ENCODE measurements at regions not wholly inside any gene's neighbourhood (a gene's known extent, or its start where the extent isn't known, plus 50 kb on each side); places are given as distances from the start of the nearest gene placed in this dataset.

DNA sequence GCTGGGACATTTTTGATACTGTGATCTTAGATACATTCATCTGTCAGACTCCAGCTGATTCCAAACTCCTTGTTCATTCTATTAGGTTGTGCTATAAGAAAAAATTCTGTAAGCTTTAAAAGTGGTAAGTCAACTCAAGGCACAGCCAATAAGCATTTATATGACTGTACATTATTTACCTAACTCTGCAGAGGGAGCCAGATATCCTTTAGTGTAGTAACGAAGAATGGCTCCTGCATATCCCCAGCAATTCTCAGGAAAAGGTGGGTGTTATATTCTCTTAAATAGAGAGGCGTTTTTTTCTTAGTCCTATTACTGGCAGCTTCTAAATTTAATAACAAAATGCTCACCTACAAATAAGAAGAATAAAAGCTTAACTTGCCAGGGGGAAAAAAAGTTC is 374.3 kb upstream of the GOT2 start:
- TF ChIP-seq TEAD4 (IDR thresholded peaks at IDR 0.05) (no peak), NFIC (IDR thresholded peaks at IDR 0.05) (no peak), FOXM1 (IDR thresholded peaks at IDR 0.05; ENCODE audit: borderline replicate concordance, low read depth) (no peak), RAD21 (IDR thresholded peaks at IDR 0.05; ENCODE audit: low read depth) (no peak), CEBPB (IDR thresholded peaks at IDR 0.05) (no peak), TAF1 (IDR thresholded peaks at IDR 0.05; ENCODE audit: low read depth) (no peak)
- TF ChIP-seq, protein P1, sequence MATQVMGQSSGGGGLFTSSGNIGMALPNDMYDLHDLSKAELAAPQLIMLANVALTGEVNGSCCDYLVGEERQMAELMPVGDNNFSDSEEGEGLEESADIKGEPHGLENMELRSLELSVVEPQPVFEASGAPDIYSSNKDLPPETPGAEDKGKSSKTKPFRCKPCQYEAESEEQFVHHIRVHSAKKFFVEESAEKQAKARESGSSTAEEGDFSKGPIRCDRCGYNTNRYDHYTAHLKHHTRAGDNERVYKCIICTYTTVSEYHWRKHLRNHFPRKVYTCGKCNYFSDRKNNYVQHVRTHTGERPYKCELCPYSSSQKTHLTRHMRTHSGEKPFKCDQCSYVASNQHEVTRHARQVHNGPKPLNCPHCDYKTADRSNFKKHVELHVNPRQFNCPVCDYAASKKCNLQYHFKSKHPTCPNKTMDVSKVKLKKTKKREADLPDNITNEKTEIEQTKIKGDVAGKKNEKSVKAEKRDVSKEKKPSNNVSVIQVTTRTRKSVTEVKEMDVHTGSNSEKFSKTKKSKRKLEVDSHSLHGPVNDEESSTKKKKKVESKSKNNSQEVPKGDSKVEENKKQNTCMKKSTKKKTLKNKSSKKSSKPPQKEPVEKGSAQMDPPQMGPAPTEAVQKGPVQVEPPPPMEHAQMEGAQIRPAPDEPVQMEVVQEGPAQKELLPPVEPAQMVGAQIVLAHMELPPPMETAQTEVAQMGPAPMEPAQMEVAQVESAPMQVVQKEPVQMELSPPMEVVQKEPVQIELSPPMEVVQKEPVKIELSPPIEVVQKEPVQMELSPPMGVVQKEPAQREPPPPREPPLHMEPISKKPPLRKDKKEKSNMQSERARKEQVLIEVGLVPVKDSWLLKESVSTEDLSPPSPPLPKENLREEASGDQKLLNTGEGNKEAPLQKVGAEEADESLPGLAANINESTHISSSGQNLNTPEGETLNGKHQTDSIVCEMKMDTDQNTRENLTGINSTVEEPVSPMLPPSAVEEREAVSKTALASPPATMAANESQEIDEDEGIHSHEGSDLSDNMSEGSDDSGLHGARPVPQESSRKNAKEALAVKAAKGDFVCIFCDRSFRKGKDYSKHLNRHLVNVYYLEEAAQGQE (IDR thresholded peaks at IDR 0.05; ENCODE audit: low read depth), result no peak
